Astrocyte (in vitro differentiated cells and primary cell): ENCODE measurements at regions not wholly inside any gene's neighbourhood (a gene's known extent, or its start where the extent isn't known, plus 50 kb on each side); places are given as distances from the start of the nearest gene placed in this dataset.
"Not testable (repeated sequence)": the region's sequence is repeated elsewhere in the genome, so short reads cannot be mapped to it uniquely, and the experiment has no call there.

ENCODE experiments used
- DNase-seq: peaks from one replicate; pipeline ENCODE4 v3.0.0-alpha.2; 2010; ENCODE audit warnings: low read depth
- FAIRE-seq: peaks from 2 replicates; lab custom pipeline; 2011; peaks lifted over from hg19 to GRCh38; lab: Jason Lieb, UNC
- H2AFZ ChIP-seq: 2 replicates; pipeline ENCODE4 v1.6.0; 2012; ENCODE audit warnings: low read depth, low read length, inconsistent platforms
- H3K27ac ChIP-seq: 2 replicates; pipeline ENCODE4 v1.5.1; 2011; ENCODE audit warnings: low read depth, low read length, inconsistent platforms
- H3K27me3 ChIP-seq: 2 replicates; pipeline ENCODE4 v1.6.0; 2011; ENCODE audit warnings: low read length, inconsistent platforms; ENCODE audit not compliant: insufficient read depth
- H3K36me3 ChIP-seq: 2 replicates; pipeline ENCODE4 v1.5.1; 2011; ENCODE audit warnings: low read length, inconsistent platforms; ENCODE audit not compliant: insufficient read depth
- H3K4me1 ChIP-seq: 2 replicates; pipeline ENCODE4 v1.5.1; 2011; ENCODE audit warnings: low read length, inconsistent platforms; ENCODE audit not compliant: insufficient read depth
- H3K4me2 ChIP-seq: 2 replicates; pipeline ENCODE4 v1.6.0; 2012; ENCODE audit warnings: low read length, inconsistent platforms
- H3K4me3 ChIP-seq: 2 replicates; pipeline ENCODE4 v1.5.1; 2011; ENCODE audit warnings: low read depth, mild to moderate bottlenecking, low read length, inconsistent platforms; ENCODE audit not compliant: insufficient read depth
- H3K79me2 ChIP-seq: 2 replicates; pipeline ENCODE4 v1.6.0; 2012; ENCODE audit warnings: mild to moderate bottlenecking, low read length, inconsistent platforms; ENCODE audit not compliant: insufficient read depth
- H3K9ac ChIP-seq: 2 replicates; pipeline ENCODE4 v1.6.0; 2012; ENCODE audit warnings: mild to moderate bottlenecking, low read length, inconsistent platforms
- H3K9me3 ChIP-seq: 2 replicates; pipeline ENCODE4 v1.5.1; 2012; ENCODE audit warnings: low read depth, mild to moderate bottlenecking, low read length, inconsistent platforms; ENCODE audit not compliant: insufficient read depth
- H4K20me1 ChIP-seq: 2 replicates; pipeline ENCODE4 v1.6.0; 2012; ENCODE audit warnings: low read length, inconsistent platforms; ENCODE audit not compliant: insufficient read depth
- H3K27ac Mint-ChIP-seq: one replicate; pipeline ENCODE4 v1.8.0; 2021; ENCODE audit warnings: mild to moderate bottlenecking, mixed read lengths; ENCODE audit not compliant: unreplicated experiment
- H3K27me3 Mint-ChIP-seq: one replicate; pipeline ENCODE4 v1.8.0; 2021; ENCODE audit warnings: low read depth, mixed read lengths; ENCODE audit not compliant: unreplicated experiment
- H3K36me3 Mint-ChIP-seq: one replicate; pipeline ENCODE4 v1.8.0; 2021; ENCODE audit warnings: low read depth, mixed read lengths; ENCODE audit not compliant: unreplicated experiment
- H3K4me1 Mint-ChIP-seq: one replicate; pipeline ENCODE4 v1.8.0; 2021; ENCODE audit warnings: low read depth, mixed read lengths; ENCODE audit not compliant: unreplicated experiment
- H3K4me3 Mint-ChIP-seq: one replicate; pipeline ENCODE4 v1.8.0; 2021; ENCODE audit warnings: mild to moderate bottlenecking, moderate library complexity, mixed read lengths; ENCODE audit not compliant: unreplicated experiment
- H3K9me3 Mint-ChIP-seq: one replicate; pipeline ENCODE4 v1.8.0; 2021; ENCODE audit warnings: mild to moderate bottlenecking, mixed read lengths; ENCODE audit not compliant: unreplicated experiment
- CTCF ChIP-seq: IDR thresholded peaks from 2 replicates; pipeline ENCODE4 v1.5.1; 2011; ENCODE audit warnings: low read depth, mild to moderate bottlenecking, inconsistent platforms, low read length, moderate library complexity; ENCODE audit not compliant: insufficient read depth
- EZH2 ChIP-seq: IDR thresholded peaks from 2 replicates; pipeline ENCODE4 v1.6.1; 2012; ENCODE audit warnings: mild to moderate bottlenecking, low read length, inconsistent platforms; ENCODE audit not compliant: insufficient read depth

DNA sequence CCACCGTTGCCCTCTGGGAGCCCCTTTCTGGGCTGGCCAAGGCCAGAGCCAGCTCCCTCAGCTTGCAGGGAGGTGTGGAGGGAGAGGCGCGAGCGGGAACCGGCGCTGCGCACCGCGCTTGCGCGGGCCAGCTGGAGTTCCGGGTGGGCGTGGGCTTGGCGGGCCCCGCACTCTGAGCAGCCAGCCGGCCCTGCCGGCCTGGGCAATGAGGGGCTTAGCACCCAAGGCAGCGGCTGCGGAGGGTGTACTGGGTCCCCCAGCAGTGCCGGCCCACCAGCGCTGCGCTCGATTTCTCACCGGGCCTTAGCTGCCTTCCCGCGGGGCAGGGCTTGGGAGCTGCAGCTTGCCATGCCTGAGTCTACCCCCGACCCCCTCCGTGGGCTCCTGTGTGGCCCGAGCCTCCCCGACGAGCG, 177.7 kb upstream of the FIGN start:
- not testable (repeated sequence) for DNase-seq, H3K27me3 Mint-ChIP-seq, H3K27ac Mint-ChIP-seq, FAIRE-seq, H2AFZ ChIP-seq, H3K4me3 ChIP-seq, H3K36me3 Mint-ChIP-seq, H3K4me1 Mint-ChIP-seq, H3K27ac ChIP-seq, H3K4me1 ChIP-seq, H3K27me3 ChIP-seq, H3K9me3 ChIP-seq, H3K4me2 ChIP-seq, H3K9ac ChIP-seq, H3K36me3 ChIP-seq, H3K79me2 ChIP-seq, H3K4me3 Mint-ChIP-seq, H3K9me3 Mint-ChIP-seq, H4K20me1 ChIP-seq

DNA sequence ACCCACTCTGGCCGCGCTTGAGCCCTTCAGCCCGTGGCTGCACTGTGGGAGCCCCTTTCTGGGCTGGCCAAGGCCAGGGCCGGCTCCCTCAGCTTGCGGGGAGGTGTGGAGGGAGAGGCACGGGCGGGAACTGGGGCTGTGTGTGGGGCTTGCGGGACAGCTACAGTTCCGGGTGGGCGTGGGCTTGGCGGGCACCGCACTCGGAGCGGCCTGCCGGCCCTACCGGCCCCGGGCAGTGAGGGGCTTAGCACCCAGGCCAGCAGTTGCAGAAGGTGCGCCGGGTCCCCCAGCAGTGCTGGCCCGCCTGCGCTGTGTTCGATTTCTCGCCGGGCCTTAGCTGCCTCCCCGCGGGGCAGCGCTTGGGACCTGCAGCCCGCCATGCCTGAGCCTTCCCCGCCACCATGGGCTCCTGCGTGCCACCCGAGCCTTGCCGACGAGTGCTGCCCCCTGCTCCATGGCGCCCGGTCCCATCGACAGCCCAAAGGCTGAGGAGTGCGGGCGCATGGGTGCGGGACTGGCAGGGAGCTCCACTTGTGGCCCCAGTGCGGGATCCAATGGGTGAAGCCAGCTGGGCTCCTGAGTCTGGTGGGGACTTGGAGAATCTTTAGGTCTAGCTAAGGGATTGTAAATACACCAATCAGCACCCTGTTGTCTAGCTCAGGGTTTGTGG, 173.7 kb upstream of the FIGN start:
- no peaks in the 10 kb centered on the region for H3K27me3 ChIP-seq
- H3K4me3 ChIP-seq: no peak overlapping the region
- H3K4me2 ChIP-seq: no peak overlapping the region
- no peak overlapping the region for H3K27ac ChIP-seq
- H3K36me3 Mint-ChIP-seq: no peaks in the 10 kb centered on the region
- H3K9ac ChIP-seq: no peak overlapping the region
- TF ChIP-seq EZH2 (no peak), CTCF (no peak)
- H3K9me3 ChIP-seq: no peaks in the 10 kb centered on the region
- H3K4me1 Mint-ChIP-seq: no peaks in the 10 kb centered on the region
- H3K27me3 Mint-ChIP-seq: no peaks in the 10 kb centered on the region
- peaks cover 6% of the 10 kb centered on the region for H3K9me3 Mint-ChIP-seq
- H4K20me1 ChIP-seq: no peaks in the 10 kb centered on the region
- no peak overlapping the region for H3K4me3 Mint-ChIP-seq
- H3K4me1 ChIP-seq: no peaks in the 10 kb centered on the region
- H2AFZ ChIP-seq: no peak overlapping the region
- FAIRE-seq: no peak
- H3K79me2 ChIP-seq: no peaks in the 10 kb centered on the region
- H3K36me3 ChIP-seq: no peaks in the 10 kb centered on the region
- DNase-seq: no peak
- no peak overlapping the region for H3K27ac Mint-ChIP-seq

DNA sequence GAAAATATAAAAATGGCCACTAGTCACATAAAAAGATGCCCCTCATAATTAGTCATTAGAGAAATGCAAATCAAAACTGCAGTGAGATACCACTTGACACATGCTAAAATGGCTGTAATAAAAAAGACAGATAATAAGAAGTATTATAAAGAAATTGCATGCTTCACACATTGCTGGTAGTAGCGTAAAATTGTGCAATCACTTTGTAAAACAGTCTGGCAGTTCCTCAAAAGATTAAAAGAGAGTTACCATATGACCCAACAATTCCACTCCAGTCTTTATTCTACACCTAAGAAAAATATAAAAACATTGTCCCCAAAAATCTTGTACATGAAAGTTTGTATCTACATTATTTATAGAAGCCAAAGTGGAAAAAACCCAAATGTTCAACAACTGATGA, 170.6 kb upstream of the FIGN start:
- H3K27ac Mint-ChIP-seq: no peak overlapping the region
- Histone ChIP-seq H3K9me3 (no peaks in the 10 kb centered on the region), H3K27me3 (no peaks in the 10 kb centered on the region), H3K79me2 (no peaks in the 10 kb centered on the region), H3K4me3 (no peak overlapping the region), H3K36me3 (no peaks in the 10 kb centered on the region), H3K9ac (no peak overlapping the region), H2AFZ (no peak overlapping the region), H3K27ac (no peak overlapping the region), H4K20me1 (no peaks in the 10 kb centered on the region), H3K4me2 (no peak overlapping the region), H3K4me1 (no peaks in the 10 kb centered on the region)
- no peaks in the 10 kb centered on the region for H3K36me3 Mint-ChIP-seq
- no peaks in the 10 kb centered on the region for H3K27me3 Mint-ChIP-seq
- FAIRE-seq (no peak), DNase-seq (no peak)
- no peaks in the 10 kb centered on the region for H3K4me1 Mint-ChIP-seq
- no peak overlapping the region for H3K4me3 Mint-ChIP-seq
- TF ChIP-seq CTCF (no peak), EZH2 (no peak)
- H3K9me3 Mint-ChIP-seq: peaks cover 2% of the 10 kb centered on the region
